Esophagus squamous epithelium (tissue), 4 donors: ENCODE measurements at regions not wholly inside any gene's neighbourhood (a gene's known extent, or its start where the extent isn't known, plus 50 kb on each side); places are given as distances from the start of the nearest gene placed in this dataset.

Experiments
- CTCF ChIP-seq, 6 experiments: fragments of 450-650 bp in 4 of 6; fragments of 200-600 bp in 2 of 6; sonication (generic) in 2 of 6; IDR thresholded peaks; one replicate each; pipeline ENCODE4 v1.5.1; 2016 to 2019; ENCODE audit warnings: antibody characterized with exemption in 6 of 6, mild to moderate bottlenecking in 4 of 6, moderate library complexity in 4 of 6
- POLR2A ChIP-seq, 4 donors: fragments of 450-650 bp; IDR thresholded peaks; one replicate each; pipeline ENCODE4 v1.6.1; 2017; ENCODE audit warnings: antibody characterized with exemption in 4 of 4, mild to moderate bottlenecking in 4 of 4, moderate library complexity in 3 of 4

GRCh38 chr12:47504775-47505446 lies 200.9 kb downstream of the RPAP3 start:
- no peak for TF ChIP-seq CTCF (IDR thresholded peaks at IDR 0.05)
- no peak for TF ChIP-seq POLR2A (IDR thresholded peaks at IDR 0.05)
